ENCODE measurements at regions not wholly inside any gene's neighbourhood (a gene's known extent, or its start where the extent isn't known, plus 50 kb on each side); places are given as distances from the start of the nearest gene placed in this dataset.

DNA sequence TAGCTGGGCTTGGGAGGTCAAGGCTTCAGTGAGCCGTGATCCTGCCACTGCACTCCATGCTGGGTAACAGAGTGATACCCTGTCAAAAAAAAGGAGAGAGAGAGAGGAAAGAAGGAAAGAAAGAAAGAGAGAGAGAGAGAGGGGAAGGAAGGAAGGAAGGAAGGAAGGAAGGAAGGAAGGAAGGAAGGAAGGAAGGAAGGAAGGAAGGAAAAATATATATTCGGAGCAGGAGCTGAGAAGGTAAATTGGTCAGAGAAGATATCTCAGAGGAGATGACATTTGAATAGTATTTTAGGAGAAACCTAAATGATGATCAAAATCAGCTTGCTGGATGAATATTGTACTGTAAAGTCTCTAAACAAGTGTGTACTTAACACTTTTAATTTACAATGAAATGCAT lies 633.1 kb downstream of the ZPLD1 start:
- WGBS (ENCODE audit: extremely low coverage, insufficient read length, low lambda C conversion rate) = no CpG with 5 or more reads among the region's 2 CpGs
- H4K5ac ChIP-seq (ENCODE audit: insufficient read length, low read depth, low read length) = no peak overlapping the region
- H3K4me2 ChIP-seq (ENCODE audit: insufficient read depth, insufficient read length, low read length) = no peak overlapping the region
- H2AFZ ChIP-seq (ENCODE audit: low read length) = no peak overlapping the region
- no peak overlapping the region for H3K14ac ChIP-seq (ENCODE audit: insufficient read depth, low read length)
- no peak overlapping the region for H3K23ac ChIP-seq (ENCODE audit: insufficient read length, low read depth, low read length)
- H3T11ph ChIP-seq (ENCODE audit: low read length) = no peak overlapping the region
- no peak overlapping the region for H2BK120ac ChIP-seq (ENCODE audit: low read depth, low read length, poor library complexity, severe bottlenecking)
- Mint-ChIP-seq H3K27ac (no peak overlapping the region), H3K4me3 (no peak overlapping the region), H3K36me3 (ENCODE audit: insufficient read depth in 1 of 3, low read depth in 3 of 3) (no peaks in the 10 kb centered on the region), H3K9me3 (no peaks in the 10 kb centered on the region), H3K4me1 (no peaks in the 10 kb centered on the region), H3K27me3 (ENCODE audit: low read depth) (no peaks in the 10 kb centered on the region)
- H4K8ac ChIP-seq (replicated peaks; ENCODE audit: insufficient read length, low read depth, low read length) = no peak overlapping the region
- H4K91ac ChIP-seq (ENCODE audit: insufficient read length, low read depth, low read length) = no peak overlapping the region
- no peak overlapping the region for H3K56ac ChIP-seq (ENCODE audit: insufficient read length, low read depth, low read length)
- H2BK5ac ChIP-seq (ENCODE audit: insufficient read length, low read length) = no peak overlapping the region
- TF ChIP-seq, protein P1, sequence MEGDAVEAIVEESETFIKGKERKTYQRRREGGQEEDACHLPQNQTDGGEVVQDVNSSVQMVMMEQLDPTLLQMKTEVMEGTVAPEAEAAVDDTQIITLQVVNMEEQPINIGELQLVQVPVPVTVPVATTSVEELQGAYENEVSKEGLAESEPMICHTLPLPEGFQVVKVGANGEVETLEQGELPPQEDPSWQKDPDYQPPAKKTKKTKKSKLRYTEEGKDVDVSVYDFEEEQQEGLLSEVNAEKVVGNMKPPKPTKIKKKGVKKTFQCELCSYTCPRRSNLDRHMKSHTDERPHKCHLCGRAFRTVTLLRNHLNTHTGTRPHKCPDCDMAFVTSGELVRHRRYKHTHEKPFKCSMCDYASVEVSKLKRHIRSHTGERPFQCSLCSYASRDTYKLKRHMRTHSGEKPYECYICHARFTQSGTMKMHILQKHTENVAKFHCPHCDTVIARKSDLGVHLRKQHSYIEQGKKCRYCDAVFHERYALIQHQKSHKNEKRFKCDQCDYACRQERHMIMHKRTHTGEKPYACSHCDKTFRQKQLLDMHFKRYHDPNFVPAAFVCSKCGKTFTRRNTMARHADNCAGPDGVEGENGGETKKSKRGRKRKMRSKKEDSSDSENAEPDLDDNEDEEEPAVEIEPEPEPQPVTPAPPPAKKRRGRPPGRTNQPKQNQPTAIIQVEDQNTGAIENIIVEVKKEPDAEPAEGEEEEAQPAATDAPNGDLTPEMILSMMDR (conservative IDR thresholded peaks at IDR 0.05) = no peak
- no peaks in the 10 kb centered on the region for H3K9me3 ChIP-seq (ENCODE audit: control insufficient read depth, low read depth, low read length)
- H3K18ac ChIP-seq (ENCODE audit: insufficient read length, low read depth, low read length) = no peak overlapping the region
- H3K23me2 ChIP-seq (ENCODE audit: insufficient read length, low read depth, low read length, poor library complexity, severe bottlenecking) = no peaks in the 10 kb centered on the region
- H3K27me3 ChIP-seq (ENCODE audit: insufficient read depth, low read length) = no peaks in the 10 kb centered on the region
- no peaks in the 10 kb centered on the region for H3K79me1 ChIP-seq (ENCODE audit: insufficient read depth, low read depth, low read length, poor library complexity, severe bottlenecking)
- H3K4me1 ChIP-seq (ENCODE audit: insufficient read depth, low read length) = no peaks in the 10 kb centered on the region
- no peak overlapping the region for H3K27ac ChIP-seq (ENCODE audit: insufficient read length, low read depth, low read length)
- H2BK12ac ChIP-seq (ENCODE audit: insufficient read length, low read depth, low read length) = no peak overlapping the region
- no peak overlapping the region for H2BK20ac ChIP-seq (ENCODE audit: low read depth, low read length, poor library complexity, severe bottlenecking)
- no peak overlapping the region for H3K4ac ChIP-seq (ENCODE audit: low read depth, low read length)
- no peak for DNase-seq
- H3K79me2 ChIP-seq (ENCODE audit: insufficient read depth, low read length) = no peaks in the 10 kb centered on the region
- H3K9ac ChIP-seq (ENCODE audit: extremely low read depth, insufficient read length, low read length) = no peak overlapping the region
- no peaks in the 10 kb centered on the region for H4K20me1 ChIP-seq (ENCODE audit: control insufficient read depth, insufficient read depth, insufficient read length)
- H2AK5ac ChIP-seq (ENCODE audit: insufficient read length, low read length) = no peak overlapping the region
- H2BK15ac ChIP-seq (ENCODE audit: low read depth, low read length) = no peak overlapping the region
